HepG2 (cell line): ENCODE measurements at regions not wholly inside any gene's neighbourhood (a gene's known extent, or its start where the extent isn't known, plus 50 kb on each side); places are given as distances from the start of the nearest gene placed in this dataset.

Experiments used
- POLR2AphosphoS5 ChIP-seq: IDR thresholded peaks from 2 replicates; pipeline ENCODE4 v1.6.1; 2012; ENCODE audit warnings: low read depth, low read length
- POLR2G ChIP-seq: fragments of 200-400 bp; formaldehyde crosslinking; IDR thresholded peaks from 2 replicates; pipeline ENCODE4 v1.6.1; 2018; ENCODE audit warnings: mild to moderate bottlenecking, low read depth, low read length, moderate library complexity
- ZNF839 ChIP-seq: sonication (generic); formaldehyde crosslinking; IDR thresholded peaks from 2 replicates; pipeline ENCODE4 v1.4.0; 2020; ENCODE audit warnings: missing genetic modification reagents, mild to moderate bottlenecking, borderline replicate concordance
- ZNF850 ChIP-seq: sonication (generic); formaldehyde crosslinking; conservative IDR thresholded peaks from 2 replicates; pipeline ENCODE4 v1.9.0; 2021; ENCODE audit warnings: mild to moderate bottlenecking, missing genetic modification reagents

GRCh38 chr4:151990201-151990600 is 229.4 kb upstream of the GATB start:
- TF ChIP-seq ZNF850 (no peak), ZNF839 (no peak), POLR2AphosphoS5 (no peak), POLR2G (no peak)
